ENCODE measurements at regions not wholly inside any gene's neighbourhood (a gene's known extent, or its start where the extent isn't known, plus 50 kb on each side); places are given as distances from the start of the nearest gene placed in this dataset.

DNA sequence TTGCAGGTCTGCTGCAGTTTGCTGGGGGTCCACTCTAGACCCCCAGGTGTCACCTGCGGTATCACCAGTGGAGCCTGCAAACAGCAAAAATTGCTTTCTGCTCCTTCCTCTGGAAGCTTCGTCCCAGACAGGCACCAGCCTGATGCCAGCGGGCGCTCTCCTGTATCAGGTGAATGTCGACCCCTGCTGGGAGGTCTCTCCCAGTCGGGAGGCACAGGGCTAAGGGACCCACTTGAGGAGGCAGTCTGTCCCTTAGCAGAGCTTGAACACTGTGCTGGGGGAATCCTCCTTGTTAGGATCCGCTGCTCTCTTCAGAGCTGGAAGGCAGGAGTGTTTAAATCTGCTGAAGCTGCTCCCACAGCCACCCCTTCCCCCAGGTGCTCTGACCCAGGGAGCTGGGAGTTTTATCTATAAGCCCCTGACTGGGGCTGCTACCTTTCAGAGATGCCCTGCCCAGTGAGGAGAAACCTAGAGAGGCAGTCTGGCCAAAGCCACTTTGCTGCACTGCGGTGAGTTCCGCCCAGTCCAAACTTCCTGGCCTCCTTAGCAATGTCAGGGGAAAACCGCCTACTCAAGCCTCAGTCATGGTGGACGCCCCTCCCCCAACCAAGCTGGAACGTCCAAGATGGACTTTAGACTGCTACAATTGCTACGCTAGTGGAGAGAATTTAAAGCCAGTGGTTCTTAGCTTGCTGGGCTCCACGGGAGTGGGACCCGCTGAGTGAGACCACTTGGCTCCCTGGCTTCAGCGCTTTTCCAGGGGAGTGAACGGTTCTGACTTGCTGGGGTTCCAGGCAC, 652.5 kb downstream of the KCNJ3 start:
- H4K20me1 ChIP-seq (ENCODE audit: insufficient read depth, low read length): no peaks in the 10 kb centered on the region
- H3K9me3 ChIP-seq (ENCODE audit: control insufficient read depth, insufficient read depth, low read length): peaks cover 12% of the 10 kb centered on the region
- no peaks in the 10 kb centered on the region for H3K79me1 ChIP-seq (ENCODE audit: low read depth in 1 of 2, low read length in 2 of 2)
- H2BK15ac ChIP-seq (ENCODE audit: low read depth, low read length): no peak overlapping the region
- H3K23ac ChIP-seq (ENCODE audit: low read depth, low read length): no peak overlapping the region
- no peak overlapping the region for H2AFZ ChIP-seq (replicated peaks; ENCODE audit: low read length, poor library complexity)
- intact Hi-C loops (cut with micrococcal nuclease) (no loop called here), in situ Hi-C loops (cut with MboI; ENCODE audit: low sequenced_read_pairs) (no loop called here), dilution Hi-C loops (cut with HindIII; ENCODE audit: low sequenced_read_pairs, unreplicated experiment) (no loop called here)
- H3K56ac ChIP-seq (ENCODE audit: extremely low read depth, insufficient read depth, low read length): no peak overlapping the region
- BruUV-seq (replicated peaks): no TSS peak
- 84% methylated on average over 4 of the region's 17 CpGs; no CpG with 5 or more reads in 1 of the 2 experiments for WGBS, 2 experiments (ENCODE audit: extremely low coverage in 2 of 2, insufficient read length in 1 of 2)
- H3K18ac ChIP-seq (ENCODE audit: low read depth, low read length): no peak overlapping the region
- no peaks in the 10 kb centered on the region for H3K4me1 ChIP-seq (ENCODE audit: control insufficient read depth, insufficient read depth, low read length)
- no peaks in the 10 kb centered on the region for H3K9me1 ChIP-seq (ENCODE audit: insufficient read depth, low read length)
- no peak overlapping the region for H4K91ac ChIP-seq (ENCODE audit: insufficient read depth, low read depth, low read length)
- H3K27me3 ChIP-seq (ENCODE audit: control insufficient read depth, insufficient read depth, low read length): no peaks in the 10 kb centered on the region
- H2BK120ac ChIP-seq (ENCODE audit: low read depth, low read length): no peak overlapping the region
- ChIA-PET POLR2A (ENCODE audit: unreplicated experiment) (no interaction called here), CTCF (no interaction called here)
- H3K4me2 ChIP-seq (ENCODE audit: low read depth, low read length): no peak overlapping the region
- H3K4ac ChIP-seq (ENCODE audit: low read depth, low read length): no peak overlapping the region
- no peak for ATAC-seq (ENCODE audit: low read depth)
- H3K27ac ChIP-seq (ENCODE audit: insufficient read depth, low read length): no peak overlapping the region
- H4K5ac ChIP-seq (ENCODE audit: low read depth, low read length): no peak overlapping the region
- H3K4me3 ChIP-seq (ENCODE audit: insufficient read depth, low read depth, low read length): no peak overlapping the region
- no peak overlapping the region for H2AK9ac ChIP-seq (replicated peaks; ENCODE audit: low read depth, low read length, poor library complexity)
- H2AK5ac ChIP-seq (ENCODE audit: low read depth, low read length): no peak overlapping the region
- DNase-seq: no peak
- H3K14ac ChIP-seq (replicated peaks; ENCODE audit: low read depth, low read length): no peak overlapping the region
- no peaks in the 10 kb centered on the region for H3K36me3 ChIP-seq (ENCODE audit: control insufficient read depth, insufficient read depth, low read length)
- no peak overlapping the region for H2BK20ac ChIP-seq (ENCODE audit: low read depth, low read length)
- H4K8ac ChIP-seq (ENCODE audit: low read depth in 2 of 2, low read length in 2 of 2): no peak overlapping the region
- H3K9ac ChIP-seq (ENCODE audit: low read depth, low read length): no peak overlapping the region
- H2BK5ac ChIP-seq (ENCODE audit: low read depth, low read length, poor library complexity, severe bottlenecking): no peak overlapping the region
- no peak for TF ChIP-seq RAD21 (IDR thresholded peaks at IDR 0.05; ENCODE audit: low read length)
- no peak for TF ChIP-seq RCOR1 (IDR thresholded peaks at IDR 0.05; ENCODE audit: insufficient replicate concordance, low read length)
- TF ChIP-seq MXI1 (IDR thresholded peaks at IDR 0.05; ENCODE audit: borderline replicate concordance, low read depth, low read length): no peak
- no peak for TF ChIP-seq NFE2L2 (IDR thresholded peaks at IDR 0.05; ENCODE audit: low read depth, low read length)
- no peak for TF ChIP-seq CHD1 (IDR thresholded peaks at IDR 0.05; ENCODE audit: low read depth, low read length)
- no peak for TF ChIP-seq POLR2A (IDR thresholded peaks at IDR 0.05; ENCODE audit: low read depth, low read length)
- no peak for TF ChIP-seq RFX5 (IDR thresholded peaks at IDR 0.05; ENCODE audit: low read depth, low read length)
- TF ChIP-seq, protein P1, sequence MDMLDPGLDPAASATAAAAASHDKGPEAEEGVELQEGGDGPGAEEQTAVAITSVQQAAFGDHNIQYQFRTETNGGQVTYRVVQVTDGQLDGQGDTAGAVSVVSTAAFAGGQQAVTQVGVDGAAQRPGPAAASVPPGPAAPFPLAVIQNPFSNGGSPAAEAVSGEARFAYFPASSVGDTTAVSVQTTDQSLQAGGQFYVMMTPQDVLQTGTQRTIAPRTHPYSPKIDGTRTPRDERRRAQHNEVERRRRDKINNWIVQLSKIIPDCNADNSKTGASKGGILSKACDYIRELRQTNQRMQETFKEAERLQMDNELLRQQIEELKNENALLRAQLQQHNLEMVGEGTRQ (IDR thresholded peaks at IDR 0.05; ENCODE audit: low read depth, low read length): no peak
- no peak for TF ChIP-seq CEBPB (IDR thresholded peaks at IDR 0.05; ENCODE audit: low read depth, low read length)
- TF ChIP-seq MAFK (IDR thresholded peaks at IDR 0.05; ENCODE audit: low read depth, low read length): no peak
- TF ChIP-seq SMC3 (IDR thresholded peaks at IDR 0.05; ENCODE audit: low read depth, low read length): no peak
- no peak for TF ChIP-seq MAZ (IDR thresholded peaks at IDR 0.05; ENCODE audit: borderline replicate concordance, low read depth, low read length)
- TF ChIP-seq, protein P2, sequence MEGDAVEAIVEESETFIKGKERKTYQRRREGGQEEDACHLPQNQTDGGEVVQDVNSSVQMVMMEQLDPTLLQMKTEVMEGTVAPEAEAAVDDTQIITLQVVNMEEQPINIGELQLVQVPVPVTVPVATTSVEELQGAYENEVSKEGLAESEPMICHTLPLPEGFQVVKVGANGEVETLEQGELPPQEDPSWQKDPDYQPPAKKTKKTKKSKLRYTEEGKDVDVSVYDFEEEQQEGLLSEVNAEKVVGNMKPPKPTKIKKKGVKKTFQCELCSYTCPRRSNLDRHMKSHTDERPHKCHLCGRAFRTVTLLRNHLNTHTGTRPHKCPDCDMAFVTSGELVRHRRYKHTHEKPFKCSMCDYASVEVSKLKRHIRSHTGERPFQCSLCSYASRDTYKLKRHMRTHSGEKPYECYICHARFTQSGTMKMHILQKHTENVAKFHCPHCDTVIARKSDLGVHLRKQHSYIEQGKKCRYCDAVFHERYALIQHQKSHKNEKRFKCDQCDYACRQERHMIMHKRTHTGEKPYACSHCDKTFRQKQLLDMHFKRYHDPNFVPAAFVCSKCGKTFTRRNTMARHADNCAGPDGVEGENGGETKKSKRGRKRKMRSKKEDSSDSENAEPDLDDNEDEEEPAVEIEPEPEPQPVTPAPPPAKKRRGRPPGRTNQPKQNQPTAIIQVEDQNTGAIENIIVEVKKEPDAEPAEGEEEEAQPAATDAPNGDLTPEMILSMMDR (conservative IDR thresholded peaks at IDR 0.05; ENCODE audit: low read depth, low read length): no peak

All from IMR-90 (cell line).